Cardiac muscle cell (in vitro differentiated cells and primary cell): ENCODE measurements at regions not wholly inside any gene's neighbourhood (a gene's known extent, or its start where the extent isn't known, plus 50 kb on each side); places are given as distances from the start of the nearest gene placed in this dataset.

Experiments used
- DNase-seq, 2 donors: peaks; one replicate each; pipeline versions ENCODE4 v3.0.0 to v3.0.0-alpha.2; 2010 to 2017; ENCODE audit warnings: low read depth in 1 of 2, low spot score in 1 of 2
- H3K27ac ChIP-seq: fragments of 200-600 bp; sonication (generic); 2 replicates; pipeline ENCODE4 v1.5.1; 2016
- H3K27me3 ChIP-seq: fragments of 200-600 bp; sonication (generic); 2 replicates; pipeline ENCODE4 v1.6.0; 2016; ENCODE audit warnings: control low read depth
- H3K36me3 ChIP-seq: fragments of 200-600 bp; sonication (generic); 2 replicates; pipeline ENCODE4 v1.5.1; 2016; ENCODE audit warnings: control low read depth
- H3K4me1 ChIP-seq: fragments of 200-600 bp; sonication (generic); 2 replicates; pipeline ENCODE4 v1.8.1; 2017; ENCODE audit warnings: low read depth, mild to moderate bottlenecking, mixed run types
- H3K4me3 ChIP-seq: fragments of 200-600 bp; sonication (generic); 2 replicates; pipeline ENCODE4 v1.5.1; 2016; ENCODE audit warnings: mild to moderate bottlenecking
- H3K9me3 ChIP-seq: fragments of 200-600 bp; sonication (generic); 2 replicates; pipeline ENCODE4 v1.5.1; 2017; ENCODE audit warnings: low read depth, mild to moderate bottlenecking, control low read depth
- CTCF ChIP-seq: IDR thresholded peaks from 2 replicates; pipeline ENCODE4 v1.5.1; 2012; ENCODE audit warnings: low read depth, mild to moderate bottlenecking, low read length

- Histone ChIP-seq H3K4me3 (no peak overlapping the region), H3K4me1 (peaks cover 9% of the 10 kb centered on the region)
- no peak for TF ChIP-seq CTCF
These were observed 175.7 kb upstream of the CADM1 start for GRCh38 chr11:115679945-115680344.

GRCh38 chr11:115678942-115679341, 174.7 kb upstream of the CADM1 start:
- TF ChIP-seq CTCF, result no peak
- peak; percentile 16 to 74 for DNase-seq
- Histone ChIP-seq H3K9me3 (no peaks in the 10 kb centered on the region), H3K36me3 (no peaks in the 10 kb centered on the region), H3K4me1 (peaks cover 9% of the 10 kb centered on the region), H3K4me3 (no peak overlapping the region), H3K27ac (no peak overlapping the region), H3K27me3 (no peaks in the 10 kb centered on the region)

More at GRCh38 chr11:115679945-115680344, 175.7 kb upstream of the CADM1 start:
- H3K27ac ChIP-seq, result no peak overlapping the region
- H3K9me3 ChIP-seq, result no peaks in the 10 kb centered on the region
- DNase-seq, result no peak
- no peaks in the 10 kb centered on the region for H3K27me3 ChIP-seq
- H3K36me3 ChIP-seq, result no peaks in the 10 kb centered on the region

- Histone ChIP-seq H3K9me3 (no peaks in the 10 kb centered on the region), H3K27ac (no peak overlapping the region), H3K4me1 (peaks cover 9% of the 10 kb centered on the region), H3K4me3 (no peak overlapping the region), H3K27me3 (no peaks in the 10 kb centered on the region), H3K36me3 (no peaks in the 10 kb centered on the region)
- DNase-seq, result no peak
- TF ChIP-seq CTCF, result no peak
These were observed 173.0 kb upstream of the CADM1 start for GRCh38 chr11:115677190-115677589.

- no peaks in the 10 kb centered on the region for H3K9me3 ChIP-seq
- H3K4me3 ChIP-seq, result no peak overlapping the region
- no peak for TF ChIP-seq CTCF
- DNase-seq, result peak in 1 of 2 donors; percentile 30
- no peak overlapping the region for H3K27ac ChIP-seq
- H3K36me3 ChIP-seq, result no peaks in the 10 kb centered on the region
- H3K27me3 ChIP-seq, result no peaks in the 10 kb centered on the region
- peaks cover 9% of the 10 kb centered on the region for H3K4me1 ChIP-seq
These were observed 172.6 kb upstream of the CADM1 start for GRCh38 chr11:115676768-115677167.

- no peak overlapping the region for H3K4me3 ChIP-seq
- H3K36me3 ChIP-seq, result no peaks in the 10 kb centered on the region
- peaks cover 9% of the 10 kb centered on the region for H3K4me1 ChIP-seq
- H3K9me3 ChIP-seq, result no peaks in the 10 kb centered on the region
- no peak for TF ChIP-seq CTCF
- no peaks in the 10 kb centered on the region for H3K27me3 ChIP-seq
- peak in 1 of 2 donors; percentile 44 for DNase-seq
- H3K27ac ChIP-seq, result no peak overlapping the region
These were observed 172.0 kb upstream of the CADM1 start for GRCh38 chr11:115676206-115676605.
